HCT116 (cell line): ENCODE measurements at regions not wholly inside any gene's neighbourhood (a gene's known extent, or its start where the extent isn't known, plus 50 kb on each side); places are given as distances from the start of the nearest gene placed in this dataset.

Experiments used
- ATAC-seq: fragments of 200-7000 bp; cut with Tn5 transposase; 2 replicates; pipeline ENCODE4 v1.9.1; 2020; ENCODE audit warnings: mild to moderate bottlenecking, moderate library complexity
- BruUV-seq: library from RNA; stranded (reverse); fragments of 400-500 nt; replicated peaks from 2 replicates; lab custom pipeline; 2021; lab: Mats Ljungman, UMichigan
- CTCF ChIA-PET: fragments of 300-600 bp; sonication (Branson Sonifier 250); formaldehyde crosslinking; loops from one replicate; lab custom pipeline; 2021; ENCODE audit warnings: antibody characterized with exemption; lab: Charles Lee
- POLR2A ChIA-PET: fragments of 300-600, 350-600 bp; sonication (Branson Sonifier 250); formaldehyde crosslinking; loops from one replicate; lab custom pipeline; 2021; ENCODE audit warnings: antibody characterized with exemption; lab: Charles Lee
- RAD21 ChIA-PET, 2 experiments: fragments of 300-600 bp; sonication (Branson Sonifier 250); formaldehyde crosslinking; loops; one replicate each; lab custom pipeline; 2023; ENCODE audit warnings: low total read pairs in 2 of 2; ENCODE audit not compliant: uncharacterized antibody in 2 of 2, unreplicated experiment in 2 of 2, low non-redundant PET in 1 of 2; lab: Charles Lee
- DNase-seq: peaks from one replicate; pipeline ENCODE4 v3.0.0-alpha.2; 2010; ENCODE audit warnings: low read depth, low spot score
- H2AFZ ChIP-seq: fragments of 200-600 bp; shearing (Covaris generic), sonication (generic); 2 replicates; pipeline ENCODE4 v1.6.1; 2017; ENCODE audit warnings: low read depth, mixed run types, mixed read lengths, antibody characterized with exemption, low read length; ENCODE audit not compliant: poor library complexity, severe bottlenecking
- H3K27ac ChIP-seq: 2 replicates; pipeline ENCODE4 v1.5.1; 2012; ENCODE audit warnings: low read depth, low read length
- H3K27me3 ChIP-seq: fragments of 200-600 bp; sonication (generic); 2 replicates; pipeline ENCODE4 v1.6.1; 2016; ENCODE audit warnings: mixed run types, low read length, mixed read lengths; ENCODE audit not compliant: insufficient read depth
- H3K36me3 ChIP-seq, 2 experiments: fragments of 200-500 bp in 1 of 2; fragments of 200-600 bp in 1 of 2; sonication (Bioruptor generic) in 1 of 2; sonication (generic) in 1 of 2; 2 replicates each; pipeline versions ENCODE4 v1.5.1 to v1.6.1; 2014 to 2016; ENCODE audit warnings: low read length in 2 of 2, inconsistent platforms in 1 of 2, mixed read lengths in 1 of 2, mixed run types in 1 of 2; ENCODE audit not compliant: insufficient read depth in 2 of 2, control insufficient read depth in 1 of 2
- H3K4me1 ChIP-seq, 2 experiments: fragments of 200-600 bp in 1 of 2; sonication (generic) in 1 of 2; 2 replicates each; pipeline versions ENCODE4 v1.5.1 to v1.6.1; 2012 to 2017; ENCODE audit warnings: low read length in 2 of 2, inconsistent platforms in 1 of 2, mild to moderate bottlenecking in 1 of 2, mixed read lengths in 1 of 2, mixed run types in 1 of 2, moderate library complexity in 1 of 2; ENCODE audit not compliant: insufficient read depth in 2 of 2, control insufficient read depth in 1 of 2
- H3K4me2 ChIP-seq: fragments of 200-600 bp; sonication (generic); 2 replicates; pipeline ENCODE4 v1.6.1; 2017; ENCODE audit warnings: mixed run types, low read length, mixed read lengths
- H3K4me3 ChIP-seq, 2 experiments: fragments of 200-600 bp in 1 of 2; sonication (generic) in 1 of 2; replicated peaks in 1 of 2; 2 replicates each; pipeline ENCODE4 v1.5.1; 2011 to 2016; ENCODE audit warnings: low read length in 2 of 2, control low read depth in 1 of 2, low read depth in 1 of 2, mild to moderate bottlenecking in 1 of 2, mixed read lengths in 1 of 2, mixed run types in 1 of 2
- H3K79me2 ChIP-seq: fragments of 200-600 bp; sonication (generic); 2 replicates; pipeline ENCODE4 v1.6.1; 2017; ENCODE audit warnings: mild to moderate bottlenecking, mixed run types, low read length, moderate library complexity, mixed read lengths; ENCODE audit not compliant: insufficient read depth
- H3K9ac ChIP-seq: fragments of 200-600 bp; sonication (generic); 2 replicates; pipeline ENCODE4 v1.6.1; 2016; ENCODE audit warnings: low read length, mixed read lengths
- H3K9me2 ChIP-seq: fragments of 200-600 bp; sonication (generic), shearing (Covaris generic); 2 replicates; pipeline ENCODE4 v1.6.1; 2017; ENCODE audit warnings: mixed run types, mild to moderate bottlenecking, moderate library complexity; ENCODE audit not compliant: insufficient read depth
- H3K9me3 ChIP-seq, 2 experiments: fragments of 200-500 bp in 1 of 2; fragments of 200-600 bp in 1 of 2; sonication (Bioruptor generic) in 1 of 2; sonication (generic) in 1 of 2; 2 replicates each; pipeline ENCODE4 v1.6.1; 2014 to 2017; ENCODE audit warnings: low read length in 2 of 2, mixed read lengths in 2 of 2, inconsistent platforms in 1 of 2, low read depth in 1 of 2, mild to moderate bottlenecking in 1 of 2, mixed run types in 1 of 2, moderate library complexity in 1 of 2; ENCODE audit not compliant: control insufficient read depth in 1 of 2, insufficient read depth in 1 of 2
- H4K20me1 ChIP-seq: fragments of 200-600 bp; sonication (generic), shearing (Covaris generic); 2 replicates; pipeline ENCODE4 v1.6.1; 2017; ENCODE audit warnings: mixed run types, mild to moderate bottlenecking, moderate library complexity; ENCODE audit not compliant: insufficient read depth
- ATF3 ChIP-seq: IDR thresholded peaks from 2 replicates; pipeline ENCODE4 v1.6.1; 2012
- CBX3 ChIP-seq: IDR thresholded peaks from 2 replicates; pipeline ENCODE4 v1.6.1; 2012; ENCODE audit warnings: low read depth
- CEBPB ChIP-seq: IDR thresholded peaks from 2 replicates; pipeline ENCODE4 v1.6.1; 2012; ENCODE audit warnings: low read depth
- ELF1 ChIP-seq: IDR thresholded peaks from 2 replicates; pipeline ENCODE4 v1.6.1; 2012; ENCODE audit warnings: low read depth, borderline replicate concordance
- EZH2 ChIP-seq: fragments of 200-600 bp; sonication (generic); IDR thresholded peaks from 2 replicates; pipeline ENCODE4 v1.6.1; 2017; ENCODE audit warnings: antibody characterized with exemption, mixed run types
- EZH2phosphoT487 ChIP-seq: fragments of 200-600 bp; IDR thresholded peaks from 2 replicates; pipeline ENCODE4 v1.6.1; 2018; ENCODE audit warnings: antibody characterized with exemption, borderline replicate concordance
- JUND ChIP-seq: IDR thresholded peaks from 2 replicates; pipeline ENCODE4 v1.6.1; 2012
- POLR2A ChIP-seq: IDR thresholded peaks from 2 replicates; pipeline ENCODE4 v1.7.0; 2011; ENCODE audit warnings: borderline replicate concordance; ENCODE audit not compliant: insufficient read depth, insufficient read length; ENCODE audit errors: extremely low read depth
- POLR2AphosphoS5 ChIP-seq: IDR thresholded peaks from 2 replicates; pipeline ENCODE4 v1.6.1; 2011; ENCODE audit warnings: mild to moderate bottlenecking, low read depth, low read length, moderate library complexity
- RAD21 ChIP-seq: IDR thresholded peaks from 2 replicates; pipeline ENCODE4 v1.6.1; 2012; ENCODE audit warnings: low read depth, mild to moderate bottlenecking
- REST ChIP-seq: IDR thresholded peaks from 2 replicates; pipeline ENCODE4 v1.6.1; 2012; ENCODE audit warnings: low read depth
- SIN3A ChIP-seq: IDR thresholded peaks from 2 replicates; pipeline ENCODE4 v1.6.1; 2012; ENCODE audit warnings: low read depth
- SRF ChIP-seq: IDR thresholded peaks from 2 replicates; pipeline ENCODE4 v1.6.1; 2012; ENCODE audit warnings: low read depth
- YY1 ChIP-seq: IDR thresholded peaks from 2 replicates; pipeline ENCODE4 v1.6.1; 2011; ENCODE audit warnings: low read length, low read depth, moderate library complexity, mild to moderate bottlenecking; ENCODE audit not compliant: insufficient replicate concordance; ENCODE audit errors: extremely low read depth
- ZFX ChIP-seq: fragments of 450-650 bp; IDR thresholded peaks from 2 replicates; pipeline ENCODE4 v1.6.1; 2017
- ZNF274 ChIP-seq: fragments of 200-500 bp; sonication (Bioruptor generic); IDR thresholded peaks from 2 replicates; pipeline ENCODE4 v1.6.1; 2014; ENCODE audit warnings: mild to moderate bottlenecking, low read depth, low read length, inconsistent platforms
- intact Hi-C: fragments of 100-400 bp; cut with micrococcal nuclease; formaldehyde crosslinking; loops from 2 replicates; pipeline ENCODE4 v1.10.0; 2022
- TF ChIP-seq, protein P1 (sequence below), 3 experiments: fragments of 200-600 bp in 1 of 3; sonication (generic) in 1 of 3; IDR thresholded peaks in 2 of 3; conservative IDR thresholded peaks in 1 of 3; 2 replicates each; pipeline ENCODE4 v1.5.1; 2012 to 2017; ENCODE audit warnings: low read depth in 2 of 3, low read length in 2 of 3, antibody characterized with exemption in 1 of 3, borderline replicate concordance in 1 of 3, control low read depth in 1 of 3, mild to moderate bottlenecking in 1 of 3, mixed read lengths in 1 of 3, mixed run types in 1 of 3, moderate library complexity in 1 of 3; ENCODE audit not compliant: insufficient read depth in 1 of 3
- TF ChIP-seq, protein P2 (sequence below): IDR thresholded peaks from 2 replicates; pipeline ENCODE4 v1.6.1; 2012

DNA sequence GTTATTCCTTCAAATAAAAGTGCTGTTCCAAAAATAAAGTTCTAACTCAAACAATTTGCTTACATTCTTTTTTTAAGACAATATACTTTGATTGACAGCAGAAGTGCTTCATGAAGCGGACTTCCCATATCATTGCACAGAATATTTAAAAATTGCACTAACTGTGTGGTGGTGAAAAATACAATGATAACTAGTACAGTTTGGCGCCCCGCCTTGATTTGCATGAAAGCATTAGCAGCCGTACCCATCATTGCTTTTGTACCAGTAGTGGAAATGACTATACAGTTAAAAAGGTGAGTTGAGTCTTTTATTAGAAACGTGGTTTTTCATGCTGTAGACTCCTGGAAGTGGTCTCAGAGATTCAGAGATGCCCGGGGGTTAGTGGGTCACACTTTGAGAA is 69.5 kb upstream of the MAP3K1 start:
- H3K9me3 ChIP-seq, result no peaks in the 10 kb centered on the region
- no peaks in the 10 kb centered on the region for H3K4me1 ChIP-seq
- RAD21 ChIA-PET, result no interaction called here
- intact Hi-C loops, result no loop called here
- POLR2A ChIA-PET, result no interaction called here
- no peak overlapping the region for H2AFZ ChIP-seq
- no peaks in the 10 kb centered on the region for H3K79me2 ChIP-seq
- H3K27ac ChIP-seq, result no peak overlapping the region
- H3K36me3 ChIP-seq, result no peaks in the 10 kb centered on the region
- BruUV-seq, result no TSS peak
- no peak overlapping the region for H3K9ac ChIP-seq
- H3K4me2 ChIP-seq, result no peak overlapping the region
- ATAC-seq, result no peak
- TF ChIP-seq ATF3, result no peak
- TF ChIP-seq EZH2phosphoT487, result no peak
- no peak for TF ChIP-seq SIN3A
- no peak for TF ChIP-seq ZFX
- no peak for TF ChIP-seq YY1
- TF ChIP-seq JUND, result no peak
- TF ChIP-seq ELF1, result no peak
- no peak for TF ChIP-seq REST
- TF ChIP-seq, protein P1, sequence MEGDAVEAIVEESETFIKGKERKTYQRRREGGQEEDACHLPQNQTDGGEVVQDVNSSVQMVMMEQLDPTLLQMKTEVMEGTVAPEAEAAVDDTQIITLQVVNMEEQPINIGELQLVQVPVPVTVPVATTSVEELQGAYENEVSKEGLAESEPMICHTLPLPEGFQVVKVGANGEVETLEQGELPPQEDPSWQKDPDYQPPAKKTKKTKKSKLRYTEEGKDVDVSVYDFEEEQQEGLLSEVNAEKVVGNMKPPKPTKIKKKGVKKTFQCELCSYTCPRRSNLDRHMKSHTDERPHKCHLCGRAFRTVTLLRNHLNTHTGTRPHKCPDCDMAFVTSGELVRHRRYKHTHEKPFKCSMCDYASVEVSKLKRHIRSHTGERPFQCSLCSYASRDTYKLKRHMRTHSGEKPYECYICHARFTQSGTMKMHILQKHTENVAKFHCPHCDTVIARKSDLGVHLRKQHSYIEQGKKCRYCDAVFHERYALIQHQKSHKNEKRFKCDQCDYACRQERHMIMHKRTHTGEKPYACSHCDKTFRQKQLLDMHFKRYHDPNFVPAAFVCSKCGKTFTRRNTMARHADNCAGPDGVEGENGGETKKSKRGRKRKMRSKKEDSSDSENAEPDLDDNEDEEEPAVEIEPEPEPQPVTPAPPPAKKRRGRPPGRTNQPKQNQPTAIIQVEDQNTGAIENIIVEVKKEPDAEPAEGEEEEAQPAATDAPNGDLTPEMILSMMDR (IDR thresholded peaks at IDR 0.05 in 2 of 3, conservative IDR thresholded peaks at IDR 0.05 in 1 of 3; ENCODE audit: borderline replicate concordance in 1 of 3, insufficient read depth in 1 of 3, low read depth in 2 of 3, low read length in 2 of 3), result no peak
- no peak for TF ChIP-seq CBX3
- TF ChIP-seq ZNF274, result no peak
- TF ChIP-seq, protein P2, sequence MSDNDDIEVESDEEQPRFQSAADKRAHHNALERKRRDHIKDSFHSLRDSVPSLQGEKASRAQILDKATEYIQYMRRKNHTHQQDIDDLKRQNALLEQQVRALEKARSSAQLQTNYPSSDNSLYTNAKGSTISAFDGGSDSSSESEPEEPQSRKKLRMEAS, result no peak
- TF ChIP-seq POLR2AphosphoS5, result no peak
- no peak for TF ChIP-seq EZH2
- no peak for TF ChIP-seq POLR2A
- no peak for TF ChIP-seq RAD21
- no peak for TF ChIP-seq CEBPB
- no peak for TF ChIP-seq SRF
- DNase-seq, result no peak
- H3K27me3 ChIP-seq, result no peaks in the 10 kb centered on the region
- no peaks in the 10 kb centered on the region; the same call in 1 of the 2 replicates for H3K9me2 ChIP-seq
- no peaks in the 10 kb centered on the region for H4K20me1 ChIP-seq
- H3K4me3 ChIP-seq, result no peak overlapping the region
- CTCF ChIA-PET, result no interaction called here
